ENCODE measurements at regions not wholly inside any gene's neighbourhood (a gene's known extent, or its start where the extent isn't known, plus 50 kb on each side); places are given as distances from the start of the nearest gene placed in this dataset.

- H3K27ac Mint-ChIP-seq: no peak overlapping the region
- H3K9me3 Mint-ChIP-seq: no peaks in the 10 kb centered on the region
- H3K4me3 Mint-ChIP-seq: no peak overlapping the region
- H3K4me1 Mint-ChIP-seq (ENCODE audit: low read depth): no peaks in the 10 kb centered on the region
- H3K36me3 Mint-ChIP-seq (ENCODE audit: low read depth): no peaks in the 10 kb centered on the region
- DNase-seq: no peak
- H3K27me3 Mint-ChIP-seq: peaks cover 3% of the 10 kb centered on the region
Measured at GRCh38 chr6:47116606-47117005, 74.5 kb upstream of the ADGRF1 start.

- Mint-ChIP-seq H3K4me1 (ENCODE audit: low read depth) (no peaks in the 10 kb centered on the region), H3K9me3 (no peaks in the 10 kb centered on the region), H3K27me3 (peaks cover 3% of the 10 kb centered on the region), H3K4me3 (no peak overlapping the region), H3K27ac (no peak overlapping the region), H3K36me3 (ENCODE audit: low read depth) (no peaks in the 10 kb centered on the region)
- DNase-seq: no peak
Measured at GRCh38 chr6:47116086-47116485, 74.0 kb upstream of the ADGRF1 start.

- Mint-ChIP-seq H3K27me3 (peaks cover 3% of the 10 kb centered on the region), H3K4me3 (no peak overlapping the region), H3K4me1 (ENCODE audit: low read depth) (no peaks in the 10 kb centered on the region), H3K27ac (no peak overlapping the region), H3K36me3 (ENCODE audit: low read depth) (no peaks in the 10 kb centered on the region), H3K9me3 (no peaks in the 10 kb centered on the region)
- DNase-seq: no peak
Measured at GRCh38 chr6:47114460-47114859, 72.3 kb upstream of the ADGRF1 start.

- H3K4me3 Mint-ChIP-seq: no peak overlapping the region
- no peak overlapping the region for H3K27ac Mint-ChIP-seq
- no peaks in the 10 kb centered on the region for H3K9me3 Mint-ChIP-seq
- H3K27me3 Mint-ChIP-seq: peaks cover 7% of the 10 kb centered on the region
- no peak for DNase-seq
- no peaks in the 10 kb centered on the region for H3K36me3 Mint-ChIP-seq (ENCODE audit: low read depth)
- H3K4me1 Mint-ChIP-seq (ENCODE audit: low read depth): no peaks in the 10 kb centered on the region
Measured at GRCh38 chr6:47112317-47112716, 70.2 kb upstream of the ADGRF1 start.

GRCh38 chr6:47111685-47112084 lies 69.6 kb upstream of the ADGRF1 start:
- no peak overlapping the region for H3K4me3 Mint-ChIP-seq
- peaks cover 7% of the 10 kb centered on the region for H3K27me3 Mint-ChIP-seq
- H3K4me1 Mint-ChIP-seq (ENCODE audit: low read depth): no peaks in the 10 kb centered on the region
- H3K9me3 Mint-ChIP-seq: no peaks in the 10 kb centered on the region
- no peak overlapping the region for H3K27ac Mint-ChIP-seq
- no peaks in the 10 kb centered on the region for H3K36me3 Mint-ChIP-seq (ENCODE audit: low read depth)
- no peak for DNase-seq

GRCh38 chr6:47109281-47109680 lies 67.1 kb upstream of the ADGRF1 start:
- no peak for DNase-seq
- no peak overlapping the region for H3K4me3 Mint-ChIP-seq
- H3K27ac Mint-ChIP-seq: no peak overlapping the region
- H3K4me1 Mint-ChIP-seq (ENCODE audit: low read depth): no peaks in the 10 kb centered on the region
- H3K27me3 Mint-ChIP-seq: peaks cover 7% of the 10 kb centered on the region
- no peaks in the 10 kb centered on the region for H3K9me3 Mint-ChIP-seq
- no peaks in the 10 kb centered on the region for H3K36me3 Mint-ChIP-seq (ENCODE audit: low read depth)

- Mint-ChIP-seq H3K27me3 (peaks cover 7% of the 10 kb centered on the region), H3K36me3 (ENCODE audit: low read depth) (no peaks in the 10 kb centered on the region), H3K4me1 (ENCODE audit: low read depth) (no peaks in the 10 kb centered on the region), H3K4me3 (no peak overlapping the region), H3K27ac (no peak overlapping the region), H3K9me3 (no peaks in the 10 kb centered on the region)
- no peak for DNase-seq
Measured at GRCh38 chr6:47106721-47107197, 64.6 kb upstream of the ADGRF1 start.

GRCh38 chr6:47106216-47106615 lies 64.1 kb upstream of the ADGRF1 start:
- Mint-ChIP-seq H3K9me3 (no peaks in the 10 kb centered on the region), H3K36me3 (ENCODE audit: low read depth) (no peaks in the 10 kb centered on the region), H3K27ac (no peak overlapping the region), H3K4me3 (no peak overlapping the region), H3K27me3 (peaks cover 7% of the 10 kb centered on the region), H3K4me1 (ENCODE audit: low read depth) (no peaks in the 10 kb centered on the region)
- DNase-seq: no peak

GRCh38 chr6:47105469-47106178 lies 63.5 kb upstream of the ADGRF1 start:
- peaks cover 7% of the 10 kb centered on the region for H3K27me3 Mint-ChIP-seq
- H3K27ac Mint-ChIP-seq: no peak overlapping the region
- H3K4me3 Mint-ChIP-seq: no peak overlapping the region
- no peaks in the 10 kb centered on the region for H3K4me1 Mint-ChIP-seq (ENCODE audit: low read depth)
- H3K36me3 Mint-ChIP-seq (ENCODE audit: low read depth): no peaks in the 10 kb centered on the region
- DNase-seq: no peak
- no peaks in the 10 kb centered on the region for H3K9me3 Mint-ChIP-seq

GRCh38 chr6:47103931-47104330 lies 61.8 kb upstream of the ADGRF1 start:
- Mint-ChIP-seq H3K27me3 (peaks cover 3% of the 10 kb centered on the region), H3K4me3 (no peak overlapping the region), H3K36me3 (ENCODE audit: low read depth) (no peaks in the 10 kb centered on the region), H3K27ac (no peak overlapping the region), H3K9me3 (no peaks in the 10 kb centered on the region), H3K4me1 (ENCODE audit: low read depth) (no peaks in the 10 kb centered on the region)
- no peak for DNase-seq

GRCh38 chr6:47102331-47102730 lies 60.2 kb upstream of the ADGRF1 start:
- no peak overlapping the region for H3K4me3 Mint-ChIP-seq
- no peaks in the 10 kb centered on the region for H3K9me3 Mint-ChIP-seq
- no peaks in the 10 kb centered on the region for H3K4me1 Mint-ChIP-seq (ENCODE audit: low read depth)
- no peaks in the 10 kb centered on the region for H3K36me3 Mint-ChIP-seq (ENCODE audit: low read depth)
- H3K27ac Mint-ChIP-seq: no peak overlapping the region
- no peaks in the 10 kb centered on the region for H3K27me3 Mint-ChIP-seq
- no peak for DNase-seq

- no peak overlapping the region for H3K27ac Mint-ChIP-seq
- H3K4me3 Mint-ChIP-seq: no peak overlapping the region
- H3K4me1 Mint-ChIP-seq (ENCODE audit: low read depth): no peaks in the 10 kb centered on the region
- H3K27me3 Mint-ChIP-seq: peaks cover 2% of the 10 kb centered on the region
- no peak for DNase-seq
- no peaks in the 10 kb centered on the region for H3K36me3 Mint-ChIP-seq (ENCODE audit: low read depth)
- no peaks in the 10 kb centered on the region for H3K9me3 Mint-ChIP-seq
Measured at GRCh38 chr6:47098570-47098993, 56.5 kb upstream of the ADGRF1 start.

GRCh38 chr6:47097092-47097945 lies 55.2 kb upstream of the ADGRF1 start:
- Mint-ChIP-seq H3K4me3 (no peak overlapping the region), H3K27ac (no peak overlapping the region), H3K36me3 (ENCODE audit: low read depth) (no peaks in the 10 kb centered on the region), H3K27me3 (peaks cover 2% of the 10 kb centered on the region), H3K9me3 (no peaks in the 10 kb centered on the region), H3K4me1 (ENCODE audit: low read depth) (no peaks in the 10 kb centered on the region)
- peak; percentile 32 for DNase-seq

- Mint-ChIP-seq H3K9me3 (no peaks in the 10 kb centered on the region), H3K36me3 (ENCODE audit: low read depth) (no peaks in the 10 kb centered on the region), H3K4me3 (no peak overlapping the region), H3K27ac (no peak overlapping the region), H3K27me3 (peaks cover 2% of the 10 kb centered on the region), H3K4me1 (ENCODE audit: low read depth) (no peaks in the 10 kb centered on the region)
- no peak for DNase-seq
Measured at GRCh38 chr6:47096211-47096895, 54.2 kb upstream of the ADGRF1 start.

All from activated T-cell treated with anti-CD3 and anti-CD28 coated beads, Interleukin-2, amount 50 U/mL, for 24 hours (primary cell).